Loucy (cell line): ENCODE measurements at regions not wholly inside any gene's neighbourhood (a gene's known extent, or its start where the extent isn't known, plus 50 kb on each side); places are given as distances from the start of the nearest gene placed in this dataset.
A peak's percentile ranks its signal among the peaks of the same experiment; 100 is the strongest.

Experiments
- H2AFZ ChIP-seq: fragments of 200-600 bp; sonication (generic); 2 replicates; pipeline ENCODE4 v1.6.0; 2016; ENCODE audit warnings: antibody characterized with exemption, mild to moderate bottlenecking, low read length, moderate library complexity
- H3F3A ChIP-seq: fragments of 200-600 bp; 2 replicates; pipeline ENCODE4 v1.6.0; 2016; ENCODE audit warnings: antibody characterized with exemption, low read depth, mild to moderate bottlenecking
- H3K27me3 ChIP-seq: fragments of 200-600 bp; sonication (generic); 2 replicates; pipeline ENCODE4 v1.6.1; 2014; ENCODE audit warnings: low read length, mild to moderate bottlenecking; ENCODE audit not compliant: insufficient read depth, poor library complexity, severe bottlenecking
- H3K36me3 ChIP-seq: fragments of 200-600 bp; sonication (generic); 2 replicates; pipeline ENCODE4 v1.6.1; 2016; ENCODE audit warnings: low read length; ENCODE audit not compliant: insufficient read depth
- H3K4me1 ChIP-seq: fragments of 200-600 bp; sonication (generic); 2 replicates; pipeline ENCODE4 v1.5.1; 2014; ENCODE audit warnings: low read length, mild to moderate bottlenecking; ENCODE audit not compliant: insufficient read depth, poor library complexity, severe bottlenecking
- H3K4me2 ChIP-seq: fragments of 200-600 bp; sonication (generic); 2 replicates; pipeline ENCODE4 v1.6.0; 2014; ENCODE audit warnings: antibody characterized with exemption, low read length, low read depth, mild to moderate bottlenecking; ENCODE audit not compliant: poor library complexity, severe bottlenecking
- H3K4me3 ChIP-seq: fragments of 200-600 bp; sonication (generic); 2 replicates; pipeline ENCODE4 v1.5.1; 2014; ENCODE audit warnings: low read length, mild to moderate bottlenecking, mixed read lengths; ENCODE audit not compliant: poor library complexity, severe bottlenecking
- H3K79me2 ChIP-seq: fragments of 200-600 bp; sonication (generic); 2 replicates; pipeline ENCODE4 v1.6.1; 2014; ENCODE audit warnings: low read length; ENCODE audit not compliant: insufficient read depth
- H3K9ac ChIP-seq: fragments of 200-600 bp; sonication (generic); 2 replicates; pipeline ENCODE4 v1.6.0; 2014; ENCODE audit warnings: mild to moderate bottlenecking, low read depth, low read length, moderate library complexity; ENCODE audit not compliant: poor library complexity, severe bottlenecking
- H3K9me2 ChIP-seq: fragments of 200-600 bp; sonication (generic); replicated peaks from 2 replicates; pipeline ENCODE4 v1.6.1; 2016; ENCODE audit warnings: low read depth, low read length, mixed read lengths
- H3K9me3 ChIP-seq: fragments of 200-600 bp; sonication (generic); 2 replicates; pipeline ENCODE4 v1.6.1; 2014; ENCODE audit warnings: mild to moderate bottlenecking, antibody characterized with exemption, low read length, low read depth; ENCODE audit not compliant: insufficient read depth
- H4K20me1 ChIP-seq: fragments of 200-600 bp; sonication (generic); 2 replicates; pipeline ENCODE4 v1.6.0; 2014; ENCODE audit warnings: antibody characterized with exemption, low read length, mild to moderate bottlenecking; ENCODE audit not compliant: insufficient read depth, poor library complexity, severe bottlenecking
- EZH2phosphoT487 ChIP-seq: fragments of 200-600 bp; IDR thresholded peaks from 2 replicates; pipeline ENCODE4 v1.6.1; 2018; ENCODE audit warnings: antibody characterized with exemption, mild to moderate bottlenecking, moderate library complexity, borderline replicate concordance
- TF ChIP-seq, protein P1 (sequence below): fragments of 200-600 bp; sonication (generic); conservative IDR thresholded peaks from 2 replicates; pipeline ENCODE4 v1.5.1; 2014; ENCODE audit warnings: mild to moderate bottlenecking, antibody characterized with exemption, low read length

DNA sequence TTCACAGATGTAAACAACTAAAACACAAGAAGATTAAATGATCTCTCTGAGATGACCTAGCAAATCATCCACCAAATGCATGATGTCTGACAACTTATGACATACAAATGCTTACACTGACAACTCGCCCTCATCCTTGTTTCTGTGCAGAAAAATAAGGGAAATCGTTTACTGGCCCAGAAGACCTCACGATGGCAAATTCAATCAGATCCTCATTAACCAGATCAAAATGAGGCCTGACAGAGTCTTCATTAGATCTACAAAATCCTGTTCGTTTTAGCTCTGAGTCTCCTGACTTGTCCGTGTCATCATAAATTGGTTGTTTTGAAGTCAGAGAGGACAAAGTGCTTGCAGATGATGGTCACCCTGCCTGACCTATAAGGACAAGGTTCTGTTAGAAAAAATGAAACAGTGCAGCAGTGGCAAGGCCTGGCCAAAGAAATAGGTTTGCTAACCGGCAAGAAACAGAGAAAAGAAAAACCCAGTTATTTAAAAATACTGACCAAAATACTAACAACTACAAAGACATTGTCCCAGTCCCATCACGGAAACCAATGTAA is 109.5 kb downstream of the BTG1 start:
- H3K4me2 ChIP-seq: no peak overlapping the region
- H3F3A ChIP-seq: no peaks in the 10 kb centered on the region
- TF ChIP-seq EZH2phosphoT487: no peak
- TF ChIP-seq, protein P1, sequence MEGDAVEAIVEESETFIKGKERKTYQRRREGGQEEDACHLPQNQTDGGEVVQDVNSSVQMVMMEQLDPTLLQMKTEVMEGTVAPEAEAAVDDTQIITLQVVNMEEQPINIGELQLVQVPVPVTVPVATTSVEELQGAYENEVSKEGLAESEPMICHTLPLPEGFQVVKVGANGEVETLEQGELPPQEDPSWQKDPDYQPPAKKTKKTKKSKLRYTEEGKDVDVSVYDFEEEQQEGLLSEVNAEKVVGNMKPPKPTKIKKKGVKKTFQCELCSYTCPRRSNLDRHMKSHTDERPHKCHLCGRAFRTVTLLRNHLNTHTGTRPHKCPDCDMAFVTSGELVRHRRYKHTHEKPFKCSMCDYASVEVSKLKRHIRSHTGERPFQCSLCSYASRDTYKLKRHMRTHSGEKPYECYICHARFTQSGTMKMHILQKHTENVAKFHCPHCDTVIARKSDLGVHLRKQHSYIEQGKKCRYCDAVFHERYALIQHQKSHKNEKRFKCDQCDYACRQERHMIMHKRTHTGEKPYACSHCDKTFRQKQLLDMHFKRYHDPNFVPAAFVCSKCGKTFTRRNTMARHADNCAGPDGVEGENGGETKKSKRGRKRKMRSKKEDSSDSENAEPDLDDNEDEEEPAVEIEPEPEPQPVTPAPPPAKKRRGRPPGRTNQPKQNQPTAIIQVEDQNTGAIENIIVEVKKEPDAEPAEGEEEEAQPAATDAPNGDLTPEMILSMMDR: no peak
- peaks cover 44% of the 10 kb centered on the region for H3K4me1 ChIP-seq
- no peak overlapping the region for H2AFZ ChIP-seq
- H4K20me1 ChIP-seq: no peaks in the 10 kb centered on the region
- H3K27me3 ChIP-seq: no peaks in the 10 kb centered on the region
- peak overlapping the region; percentile 71 for H3K9ac ChIP-seq
- no peaks in the 10 kb centered on the region for H3K9me2 ChIP-seq
- no peaks in the 10 kb centered on the region for H3K9me3 ChIP-seq
- no peak overlapping the region for H3K4me3 ChIP-seq
- H3K79me2 ChIP-seq: no peaks in the 10 kb centered on the region
- no peaks in the 10 kb centered on the region for H3K36me3 ChIP-seq

DNA sequence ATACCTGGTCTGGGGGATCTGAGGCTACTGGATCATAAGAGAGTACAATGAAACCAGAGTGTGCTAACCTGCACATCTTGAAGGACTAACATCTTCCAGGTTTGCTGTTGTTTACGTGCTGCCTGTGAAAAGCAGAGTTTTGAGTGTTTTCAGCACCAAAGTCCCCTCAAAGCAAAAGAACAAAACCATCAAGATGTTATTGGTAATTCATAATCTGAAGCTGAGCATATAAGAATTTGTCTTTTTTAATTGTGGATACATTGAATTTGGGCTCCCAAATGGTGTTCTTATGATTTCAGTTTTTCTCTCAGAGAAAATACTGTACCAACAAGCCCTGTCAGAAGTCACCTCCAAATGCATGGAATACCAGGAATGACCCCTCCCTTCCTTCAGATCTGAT is 110.2 kb downstream of the BTG1 start:
- no peaks in the 10 kb centered on the region for H3K9me2 ChIP-seq
- TF ChIP-seq EZH2phosphoT487: no peak
- TF ChIP-seq, protein P1: no peak
- peak overlapping the region; percentile 69 for H3K4me2 ChIP-seq

DNA sequence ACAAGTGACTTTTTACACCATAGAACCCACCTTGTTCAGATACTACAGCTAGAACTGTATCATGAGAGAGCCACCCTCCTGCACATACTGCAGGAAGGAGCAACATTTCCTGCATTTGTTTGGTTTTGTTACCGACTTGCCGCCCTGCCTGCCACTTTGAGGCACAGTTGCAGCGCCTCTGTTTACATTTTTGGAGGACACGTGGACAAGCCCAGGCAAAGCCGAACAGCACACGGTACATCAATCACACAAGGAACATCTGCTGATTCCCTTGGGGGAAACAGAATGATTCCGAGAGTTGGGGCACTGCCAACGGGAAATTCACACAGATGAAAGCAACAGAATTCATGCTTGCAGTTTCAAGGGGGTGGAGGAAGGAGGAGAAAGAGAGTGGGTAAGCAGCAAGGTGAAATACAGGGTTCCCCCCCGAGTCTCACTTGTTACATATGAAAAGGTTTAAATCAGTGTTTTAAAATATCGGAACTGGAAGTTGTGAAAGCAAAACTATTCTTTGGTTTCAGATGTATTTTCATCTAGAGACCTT is 110.7 kb downstream of the BTG1 start:
- no peak for TF ChIP-seq EZH2phosphoT487
- TF ChIP-seq, protein P1: no peak
- Histone ChIP-seq H3K27me3 (no peaks in the 10 kb centered on the region), H3K9ac (peak overlapping the region; percentile 71), H3K4me2 (peak overlapping the region; percentile 69), H2AFZ (peak overlapping the region; percentile 86), H3K4me3 (peak overlapping the region; percentile 62), H3F3A (no peaks in the 10 kb centered on the region), H3K9me2 (no peaks in the 10 kb centered on the region), H3K36me3 (no peaks in the 10 kb centered on the region), H4K20me1 (no peaks in the 10 kb centered on the region), H3K9me3 (no peaks in the 10 kb centered on the region), H3K4me1 (peaks cover 55% of the 10 kb centered on the region), H3K79me2 (no peaks in the 10 kb centered on the region)

More for the DNA sequence above, 110.2 kb downstream of the BTG1 start:
- H2AFZ ChIP-seq: peak overlapping the region; percentile 86; the same call in 1 of the 2 replicates
- H3K79me2 ChIP-seq: no peaks in the 10 kb centered on the region
- H4K20me1 ChIP-seq: no peaks in the 10 kb centered on the region
- H3K4me1 ChIP-seq: peaks cover 50% of the 10 kb centered on the region
- no peaks in the 10 kb centered on the region for H3F3A ChIP-seq
- peak overlapping the region; percentile 71 for H3K9ac ChIP-seq
- H3K4me3 ChIP-seq: peak overlapping the region; percentile 62
- H3K9me3 ChIP-seq: no peaks in the 10 kb centered on the region
- H3K36me3 ChIP-seq: no peaks in the 10 kb centered on the region
- no peaks in the 10 kb centered on the region for H3K27me3 ChIP-seq
